CD8-positive, alpha-beta memory T cell (primary cell): ENCODE measurements at regions not wholly inside any gene's neighbourhood (a gene's known extent, or its start where the extent isn't known, plus 50 kb on each side); places are given as distances from the start of the nearest gene placed in this dataset.
"Not testable (repeated sequence)": the region's sequence is repeated elsewhere in the genome, so short reads cannot be mapped to it uniquely, and the experiment has no call there.

ENCODE experiments used
- CTCF ChIA-PET: fragments of 350-600 bp; sonication (Branson Sonifier 250); formaldehyde crosslinking; loops from one replicate; lab custom pipeline; 2021; ENCODE audit warnings: antibody characterized with exemption; lab: Charles Lee
- POLR2A ChIA-PET: fragments of 350-600 bp; sonication (Branson Sonifier 250); formaldehyde crosslinking; loops from one replicate; lab custom pipeline; 2021; ENCODE audit warnings: antibody characterized with exemption; lab: Charles Lee
- DNase-seq, 5 donors: peaks; one replicate each; pipeline versions ENCODE4 v3.0.0 to v3.0.0-alpha.2; 2020 to 2022; ENCODE audit warnings: mixed read lengths in 1 of 5
- H3K27ac ChIP-seq: one replicate; pipeline ENCODE4 v1.7.0; 2013; ENCODE audit warnings: low read depth, mild to moderate bottlenecking, low read length, moderate library complexity
- H3K27me3 ChIP-seq: 2 replicates; pipeline ENCODE4 v1.7.0; 2013; ENCODE audit warnings: low read length, mild to moderate bottlenecking; ENCODE audit not compliant: insufficient read depth, poor library complexity, severe bottlenecking
- H3K36me3 ChIP-seq: 2 replicates; pipeline ENCODE4 v1.7.0; 2013; ENCODE audit warnings: mild to moderate bottlenecking, low read length, moderate library complexity; ENCODE audit not compliant: insufficient read depth
- H3K4me1 ChIP-seq: 2 replicates; pipeline ENCODE4 v1.7.0; 2013; ENCODE audit warnings: mild to moderate bottlenecking, low read length, moderate library complexity; ENCODE audit not compliant: insufficient read depth
- H3K4me3 ChIP-seq: 2 replicates; pipeline ENCODE4 v1.7.0; 2013; ENCODE audit warnings: mild to moderate bottlenecking, low read length
- H3K9me3 ChIP-seq: 2 replicates; pipeline ENCODE4 v1.7.0; 2013; ENCODE audit warnings: mild to moderate bottlenecking, low read length
- H3K27ac Mint-ChIP-seq, 8 donors: one replicate each; pipeline ENCODE4 v1.8.0; 2020 to 2021; ENCODE audit warnings: mixed read lengths in 8 of 8, mild to moderate bottlenecking in 6 of 8, inconsistent platforms in 3 of 8, moderate library complexity in 3 of 8
- H3K27me3 Mint-ChIP-seq, 2 donors: one replicate each; pipeline ENCODE4 v1.8.0; 2020 to 2021; ENCODE audit warnings: mixed read lengths in 2 of 2, mild to moderate bottlenecking in 1 of 2, moderate library complexity in 1 of 2
- H3K36me3 Mint-ChIP-seq, 3 donors: one replicate each; pipeline ENCODE4 v1.8.0; 2020 to 2021; ENCODE audit warnings: mixed read lengths in 3 of 3, inconsistent platforms in 1 of 3, mild to moderate bottlenecking in 1 of 3
- H3K4me1 Mint-ChIP-seq, 3 donors: one replicate each; pipeline ENCODE4 v1.8.0; 2020 to 2021; ENCODE audit warnings: mixed read lengths in 3 of 3, inconsistent platforms in 1 of 3, mild to moderate bottlenecking in 1 of 3
- H3K4me3 Mint-ChIP-seq, 7 donors: one replicate each; pipeline ENCODE4 v1.8.0; 2020 to 2021; ENCODE audit warnings: mixed read lengths in 7 of 7, mild to moderate bottlenecking in 6 of 7, moderate library complexity in 4 of 7, inconsistent platforms in 2 of 7
- H3K9me3 Mint-ChIP-seq, 5 donors: one replicate each; pipeline ENCODE4 v1.8.0; 2020 to 2022; ENCODE audit warnings: mixed read lengths in 5 of 5, mild to moderate bottlenecking in 3 of 5, moderate library complexity in 2 of 5, inconsistent platforms in 1 of 5

GRCh38 chr1:215405211-215405610 lies 161.9 kb upstream of the KCTD3 start:
- H3K36me3 ChIP-seq: no peaks in the 10 kb centered on the region
- CTCF ChIA-PET: no interaction called here
- H3K36me3 Mint-ChIP-seq: no peaks in the 10 kb centered on the region
- no peak overlapping the region for H3K27ac ChIP-seq
- no peaks in the 10 kb centered on the region for H3K27me3 ChIP-seq
- no peak for DNase-seq
- H3K4me1 Mint-ChIP-seq: no peaks in the 10 kb centered on the region
- H3K27ac Mint-ChIP-seq: no peak overlapping the region
- no peak overlapping the region for H3K4me3 Mint-ChIP-seq
- no peak overlapping the region for H3K4me3 ChIP-seq
- POLR2A ChIA-PET: no interaction called here
- H3K9me3 Mint-ChIP-seq: peaks cover 0 to 11% (median 6%) of the 10 kb centered on the region in 5 donors
- no peaks in the 10 kb centered on the region for H3K9me3 ChIP-seq
- H3K4me1 ChIP-seq: no peaks in the 10 kb centered on the region
- no peaks in the 10 kb centered on the region for H3K27me3 Mint-ChIP-seq

GRCh38 chr1:215406927-215407326 lies 160.2 kb upstream of the KCTD3 start:
- no peaks in the 10 kb centered on the region for H3K4me1 Mint-ChIP-seq
- no peaks in the 10 kb centered on the region for H3K9me3 ChIP-seq
- no peaks in the 10 kb centered on the region for H3K36me3 Mint-ChIP-seq
- peaks cover under 1 to 9% (median 5%) of the 10 kb centered on the region in 5 donors for H3K9me3 Mint-ChIP-seq
- no peak overlapping the region for H3K4me3 ChIP-seq
- H3K4me1 ChIP-seq: no peaks in the 10 kb centered on the region
- ChIA-PET POLR2A (no interaction called here), CTCF (no interaction called here)
- no peaks in the 10 kb centered on the region for H3K27me3 ChIP-seq
- peaks cover 0 to 1% of the 10 kb centered on the region in 2 donors for H3K27me3 Mint-ChIP-seq
- H3K27ac Mint-ChIP-seq: no peak overlapping the region
- H3K4me3 Mint-ChIP-seq: no peak overlapping the region
- H3K36me3 ChIP-seq: no peaks in the 10 kb centered on the region
- no peak overlapping the region for H3K27ac ChIP-seq
- no peak for DNase-seq

DNA sequence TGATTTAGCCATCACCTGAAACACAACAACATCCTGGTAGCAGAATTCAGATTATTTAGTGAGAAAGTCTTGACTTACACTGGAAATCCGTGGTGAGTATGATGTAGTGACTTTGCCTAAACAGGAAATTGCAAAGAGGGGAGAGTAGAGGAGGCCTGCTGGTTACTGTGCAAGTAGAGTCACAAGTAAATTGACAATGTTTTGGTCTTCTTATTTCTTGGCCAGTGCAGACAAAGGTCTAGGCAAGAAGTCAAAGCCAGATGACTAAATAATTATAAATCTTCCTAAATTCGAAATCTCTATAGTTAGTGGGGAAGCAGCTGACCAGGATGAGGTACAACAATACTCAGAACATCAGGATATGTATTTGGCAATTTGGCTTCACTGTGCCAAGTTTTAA lies 159.5 kb upstream of the KCTD3 start:
- Histone ChIP-seq H3K36me3 (no peaks in the 10 kb centered on the region), H3K27me3 (no peaks in the 10 kb centered on the region), H3K4me1 (no peaks in the 10 kb centered on the region), H3K4me3 (no peak overlapping the region), H3K27ac (no peak overlapping the region), H3K9me3 (no peaks in the 10 kb centered on the region)
- CTCF ChIA-PET: no interaction called here
- H3K36me3 Mint-ChIP-seq: no peaks in the 10 kb centered on the region
- no peaks in the 10 kb centered on the region for H3K4me1 Mint-ChIP-seq
- POLR2A ChIA-PET: no interaction called here
- DNase-seq: no peak
- H3K27ac Mint-ChIP-seq: no peak overlapping the region
- H3K9me3 Mint-ChIP-seq: peaks cover 2 to 15% (median 5%) of the 10 kb centered on the region in 5 donors
- H3K27me3 Mint-ChIP-seq: peaks cover 0 to 1% of the 10 kb centered on the region in 2 donors
- H3K4me3 Mint-ChIP-seq: no peak overlapping the region

- H3K36me3 Mint-ChIP-seq, H3K9me3 ChIP-seq, H3K27me3 ChIP-seq, CTCF ChIA-PET, H3K9me3 Mint-ChIP-seq, POLR2A ChIA-PET, H3K27ac Mint-ChIP-seq, DNase-seq, H3K4me3 ChIP-seq, H3K4me3 Mint-ChIP-seq, H3K27me3 Mint-ChIP-seq, H3K4me1 ChIP-seq, H3K4me1 Mint-ChIP-seq, H3K36me3 ChIP-seq, H3K27ac ChIP-seq: not testable (repeated sequence)
These were observed 157.6 kb upstream of the KCTD3 start for GRCh38 chr1:215409546-215409945.

- H3K27ac Mint-ChIP-seq, DNase-seq, H3K36me3 ChIP-seq, POLR2A ChIA-PET, H3K4me3 Mint-ChIP-seq, H3K27me3 Mint-ChIP-seq, H3K4me1 ChIP-seq, H3K9me3 ChIP-seq, CTCF ChIA-PET, H3K27ac ChIP-seq, H3K4me3 ChIP-seq, H3K36me3 Mint-ChIP-seq, H3K27me3 ChIP-seq, H3K4me1 Mint-ChIP-seq: not testable (repeated sequence)
- H3K9me3 Mint-ChIP-seq: peaks cover 4 to 17% (median 10%) of the 10 kb centered on the region in 5 donors
These were observed 151.6 kb upstream of the KCTD3 start for GRCh38 chr1:215415521-215415920.

DNA sequence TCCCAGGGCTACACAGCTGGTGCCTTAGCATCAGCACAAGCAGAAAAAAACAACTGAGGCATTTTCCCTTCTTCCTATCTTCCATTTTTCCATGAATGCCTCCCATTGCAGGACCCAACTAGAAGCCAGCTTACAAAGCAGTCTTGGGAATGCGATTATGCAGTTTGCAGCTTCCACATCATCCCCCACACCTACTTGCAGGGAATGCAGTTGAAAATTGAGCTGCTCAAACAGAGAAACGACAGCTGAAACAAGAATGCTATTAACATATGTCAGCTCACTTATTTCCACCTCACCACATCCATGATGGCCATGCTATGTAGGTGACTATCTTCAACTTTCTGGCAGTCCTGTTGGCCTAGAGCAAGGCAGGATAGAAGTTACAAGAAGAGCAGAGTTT lies 150.6 kb upstream of the KCTD3 start:
- no peak for DNase-seq
- peaks cover 2 to 17% (median 10%) of the 10 kb centered on the region in 5 donors for H3K9me3 Mint-ChIP-seq
- Histone ChIP-seq H3K9me3 (no peaks in the 10 kb centered on the region), H3K27me3 (no peaks in the 10 kb centered on the region), H3K4me3 (no peak overlapping the region), H3K27ac (no peak overlapping the region), H3K4me1 (no peaks in the 10 kb centered on the region), H3K36me3 (no peaks in the 10 kb centered on the region)
- H3K27ac Mint-ChIP-seq: no peak overlapping the region
- H3K36me3 Mint-ChIP-seq: no peaks in the 10 kb centered on the region
- ChIA-PET POLR2A (no interaction called here), CTCF (no interaction called here)
- peaks cover 0 to 1% of the 10 kb centered on the region in 2 donors for H3K27me3 Mint-ChIP-seq
- no peak overlapping the region for H3K4me3 Mint-ChIP-seq
- H3K4me1 Mint-ChIP-seq: no peaks in the 10 kb centered on the region

- no peaks in the 10 kb centered on the region for H3K4me1 ChIP-seq
- H3K36me3 ChIP-seq: no peaks in the 10 kb centered on the region
- H3K27ac ChIP-seq: no peak overlapping the region
- Mint-ChIP-seq H3K4me1 (no peaks in the 10 kb centered on the region), H3K27ac (no peak overlapping the region), H3K9me3 (peaks cover 0 to 17% (median 10%) of the 10 kb centered on the region in 5 donors), H3K4me3 (no peak overlapping the region), H3K36me3 (no peaks in the 10 kb centered on the region), H3K27me3 (no peaks in the 10 kb centered on the region)
- ChIA-PET POLR2A (no interaction called here), CTCF (no interaction called here)
- H3K9me3 ChIP-seq: no peaks in the 10 kb centered on the region
- DNase-seq: no peak
- no peak overlapping the region for H3K4me3 ChIP-seq
- no peaks in the 10 kb centered on the region for H3K27me3 ChIP-seq
These were observed 150.0 kb upstream of the KCTD3 start for GRCh38 chr1:215417122-215417521.

DNA sequence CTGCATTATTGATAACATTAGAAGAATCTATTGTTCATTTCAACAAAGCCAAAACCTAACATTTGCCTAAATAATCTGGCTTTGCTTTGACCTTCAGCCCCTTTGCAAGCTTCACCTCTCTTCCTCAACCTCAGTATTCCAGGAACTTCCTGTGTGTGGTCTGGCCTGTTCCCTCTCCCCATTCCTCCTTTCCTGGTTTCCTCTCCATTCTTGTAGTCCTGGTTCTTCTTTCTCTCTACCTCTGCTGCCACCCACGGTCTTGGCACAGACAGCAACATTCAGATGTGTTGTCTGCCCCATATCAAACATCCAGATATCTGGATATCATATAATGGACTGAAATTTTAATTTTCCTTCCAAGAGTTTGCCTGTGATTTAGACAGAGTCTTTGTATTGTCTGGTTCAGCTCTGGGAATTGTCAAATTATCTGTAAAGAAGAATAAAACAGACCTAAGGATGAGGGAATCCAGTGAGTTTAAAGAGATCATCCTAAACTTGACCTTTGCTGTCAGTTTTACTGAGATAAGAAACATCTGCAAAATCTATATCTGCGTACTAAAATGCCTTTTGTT lies 148.1 kb upstream of the KCTD3 start:
- H3K4me1 ChIP-seq: no peaks in the 10 kb centered on the region
- Mint-ChIP-seq H3K27ac (no peak overlapping the region), H3K4me1 (no peaks in the 10 kb centered on the region), H3K27me3 (no peaks in the 10 kb centered on the region), H3K36me3 (no peaks in the 10 kb centered on the region), H3K4me3 (no peak overlapping the region), H3K9me3 (peaks cover under 1 to 27% (median 20%) of the 10 kb centered on the region in 5 donors)
- H3K27me3 ChIP-seq: no peaks in the 10 kb centered on the region
- H3K9me3 ChIP-seq: no peaks in the 10 kb centered on the region
- H3K36me3 ChIP-seq: no peaks in the 10 kb centered on the region
- POLR2A ChIA-PET: no interaction called here
- DNase-seq: no peak
- no peak overlapping the region for H3K4me3 ChIP-seq
- CTCF ChIA-PET: no interaction called here
- no peak overlapping the region for H3K27ac ChIP-seq

- Mint-ChIP-seq H3K9me3 (peaks cover 5 to 37% (median 15%) of the 10 kb centered on the region in 5 donors), H3K36me3 (no peaks in the 10 kb centered on the region), H3K4me1 (no peaks in the 10 kb centered on the region), H3K27ac (no peak overlapping the region), H3K27me3 (no peaks in the 10 kb centered on the region), H3K4me3 (no peak overlapping the region)
- Histone ChIP-seq H3K27me3 (no peaks in the 10 kb centered on the region), H3K4me1 (no peaks in the 10 kb centered on the region), H3K4me3 (no peak overlapping the region), H3K9me3 (no peaks in the 10 kb centered on the region), H3K36me3 (no peaks in the 10 kb centered on the region), H3K27ac (no peak overlapping the region)
- CTCF ChIA-PET: no interaction called here
- no peak for DNase-seq
- POLR2A ChIA-PET: no interaction called here
These were observed 145.4 kb upstream of the KCTD3 start for GRCh38 chr1:215421744-215422143.
